ENCODE measurements at regions not wholly inside any gene's neighbourhood (a gene's known extent, or its start where the extent isn't known, plus 50 kb on each side); places are given as distances from the start of the nearest gene placed in this dataset.
"Not testable (repeated sequence)": the region's sequence is repeated elsewhere in the genome, so short reads cannot be mapped to it uniquely, and the experiment has no call there.

GRCh38 chr2:226467221-226467620 is 332.4 kb downstream of the IRS1 start:
- DNase-seq = peak; percentile 91

GRCh38 chr2:226466589-226466988 is 333.0 kb downstream of the IRS1 start:
- DNase-seq = peak; percentile 64

- DNase-seq = no peak
Observed at GRCh38 chr2:226466124-226466523, 333.5 kb downstream of the IRS1 start.

GRCh38 chr2:226464380-226464779 is 335.2 kb downstream of the IRS1 start:
- no peak for DNase-seq

GRCh38 chr2:226463154-226463553 is 336.5 kb downstream of the IRS1 start:
- DNase-seq = no peak

GRCh38 chr2:226461981-226462380 is 337.6 kb downstream of the IRS1 start:
- DNase-seq = no peak

GRCh38 chr2:226456144-226456543 is 343.5 kb downstream of the IRS1 start:
- not testable (repeated sequence) for DNase-seq

- DNase-seq = no peak
Observed at GRCh38 chr2:226452768-226453167, 346.9 kb downstream of the IRS1 start.

GRCh38 chr2:226451486-226451885 is 348.1 kb downstream of the IRS1 start:
- DNase-seq = no peak

- DNase-seq = no peak
Observed at GRCh38 chr2:226450141-226450540, 349.5 kb downstream of the IRS1 start.

- DNase-seq = no peak
Observed at GRCh38 chr2:226447338-226448300, 352.0 kb downstream of the IRS1 start.

- DNase-seq = no peak
Observed at GRCh38 chr2:226446406-226447001, 353.1 kb downstream of the IRS1 start.

GRCh38 chr2:226445216-226445861 is 354.3 kb downstream of the IRS1 start:
- no peak for DNase-seq

GRCh38 chr2:226443112-226443511 is 356.5 kb downstream of the IRS1 start:
- no peak for DNase-seq

GRCh38 chr2:226440127-226440918 is 359.3 kb downstream of the IRS1 start:
- no peak for DNase-seq

- DNase-seq = no peak
Observed at GRCh38 chr2:226439337-226439736, 360.3 kb downstream of the IRS1 start.

GRCh38 chr2:226435146-226435545 is 364.5 kb downstream of the IRS1 start:
- no peak for DNase-seq

GRCh38 chr2:226434702-226435101 is 364.9 kb downstream of the IRS1 start:
- no peak for DNase-seq

GRCh38 chr2:226431288-226431948 is 368.2 kb downstream of the IRS1 start:
- no peak for DNase-seq

- no peak for DNase-seq
Observed at GRCh38 chr2:226429476-226429875, 370.1 kb downstream of the IRS1 start.

- DNase-seq = peak; percentile 74
Observed at GRCh38 chr2:226427538-226428307, 371.9 kb downstream of the IRS1 start.

Measured in islet precursor cell (in vitro differentiated cells).